ENCODE measurements at regions not wholly inside any gene's neighbourhood (a gene's known extent, or its start where the extent isn't known, plus 50 kb on each side); places are given as distances from the start of the nearest gene placed in this dataset.

- ATAC-seq = peak in 2 of 4 donors; percentile 18 to 31
- no peak overlapping the region for H3K4me3 ChIP-seq
Measured at GRCh38 chr18:61606068-61606660, 272.9 kb downstream of the CDH20 start.

GRCh38 chr18:61605376-61606067 is 272.3 kb downstream of the CDH20 start:
- WGBS, 2 donors = 52 to 64% methylated on average over 3 of the region's 3 CpGs
- ATAC-seq (no peak), FAIRE-seq (no peak), DNase-seq (no peak)
- no peaks in the 10 kb centered on the region for H3K9me3 ChIP-seq
- TF ChIP-seq CTCF (IDR thresholded peaks at IDR 0.05) = no peak
- no peaks in the 10 kb centered on the region for H3K27me3 ChIP-seq
- H3K4me1 ChIP-seq = no peaks in the 10 kb centered on the region
- no peaks in the 10 kb centered on the region for H3K36me3 ChIP-seq
- H3K27ac ChIP-seq = no peak overlapping the region
- H3K4me3 ChIP-seq = no peak overlapping the region
- intact Hi-C loops (cut with DNase I) = no loop called here

More at GRCh38 chr18:61606068-61606660, 272.9 kb downstream of the CDH20 start:
- Histone ChIP-seq H3K27me3 (no peaks in the 10 kb centered on the region), H3K27ac (no peak overlapping the region), H3K4me1 (no peaks in the 10 kb centered on the region), H3K36me3 (no peaks in the 10 kb centered on the region), H3K9me3 (no peaks in the 10 kb centered on the region)
- intact Hi-C loops (cut with DNase I) = no loop called here
- 58 to 62% methylated on average over 17 of the region's 17 CpGs for WGBS, 2 donors
- no peak for TF ChIP-seq CTCF (IDR thresholded peaks at IDR 0.05)
- no peak for FAIRE-seq
- DNase-seq = no peak
